ENCODE measurements at regions not wholly inside any gene's neighbourhood (a gene's known extent, or its start where the extent isn't known, plus 50 kb on each side); places are given as distances from the start of the nearest gene placed in this dataset.

- no peak overlapping the region for H3K27ac ChIP-seq
- peak; percentile 83 for TF ChIP-seq CTCF (conservative IDR thresholded peaks at IDR 0.05)
Measured at GRCh38 chr18:59783138-59783537, 85.9 kb upstream of the CCBE1 start.

- TF ChIP-seq CTCF (conservative IDR thresholded peaks at IDR 0.05): no peak
- no peak overlapping the region for H3K27ac ChIP-seq
Measured at GRCh38 chr18:59779979-59780378, 82.8 kb upstream of the CCBE1 start.

- H3K27ac ChIP-seq: no peak overlapping the region
- TF ChIP-seq CTCF (conservative IDR thresholded peaks at IDR 0.05): no peak
Measured at GRCh38 chr18:59778434-59778833, 81.2 kb upstream of the CCBE1 start.

GRCh38 chr18:59777636-59778035, 80.4 kb upstream of the CCBE1 start:
- H3K27ac ChIP-seq: no peak overlapping the region
- TF ChIP-seq CTCF (conservative IDR thresholded peaks at IDR 0.05): no peak

GRCh38 chr18:59769129-59769865, 72.1 kb upstream of the CCBE1 start:
- H3K27ac ChIP-seq: no peak overlapping the region
- no peak for TF ChIP-seq CTCF (conservative IDR thresholded peaks at IDR 0.05)

DNA sequence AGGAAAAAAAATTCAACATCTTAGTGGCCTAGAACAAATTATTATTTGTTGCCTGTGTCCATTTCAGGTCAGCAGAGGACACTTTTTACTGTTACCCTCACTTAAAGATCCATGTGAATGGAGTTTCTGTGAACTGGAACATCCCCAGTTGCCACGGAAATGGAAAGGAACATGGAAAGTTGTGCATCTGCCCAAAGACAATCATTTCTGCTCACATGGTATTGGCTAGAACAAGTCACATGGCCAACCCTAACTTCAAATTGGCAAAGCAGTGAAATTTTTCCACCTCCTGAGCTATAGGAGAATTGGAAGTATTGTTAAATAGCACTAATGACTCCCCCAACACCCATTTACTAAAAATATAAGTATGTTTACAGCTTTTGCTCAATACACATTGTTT, 71.2 kb upstream of the CCBE1 start:
- H3K27ac ChIP-seq: no peak overlapping the region
- TF ChIP-seq CTCF (conservative IDR thresholded peaks at IDR 0.05): no peak

DNA sequence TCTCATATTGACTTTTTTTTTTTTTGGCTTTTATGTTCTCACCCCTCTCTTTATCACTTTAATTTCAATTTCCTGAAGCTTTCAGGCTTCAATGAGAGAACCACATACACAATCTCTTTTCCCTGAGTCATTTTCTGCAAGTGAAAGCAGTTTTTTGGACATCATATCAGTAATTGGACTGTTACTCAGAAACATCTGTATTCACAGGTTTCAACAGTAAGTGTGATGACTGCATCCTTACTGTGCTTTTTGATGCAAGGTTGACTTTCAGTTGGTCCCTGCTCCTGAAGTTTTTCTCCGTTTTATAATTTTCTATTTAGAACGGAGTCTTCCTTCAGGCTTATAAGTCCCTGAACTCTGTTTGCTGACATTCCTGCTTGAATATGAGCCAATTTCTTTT, 70.5 kb upstream of the CCBE1 start:
- no peak for TF ChIP-seq CTCF (conservative IDR thresholded peaks at IDR 0.05)
- no peak overlapping the region for H3K27ac ChIP-seq
